ENCODE measurements at regions not wholly inside any gene's neighbourhood (a gene's known extent, or its start where the extent isn't known, plus 50 kb on each side); places are given as distances from the start of the nearest gene placed in this dataset.
A peak's percentile ranks its signal among the peaks of the same experiment; 100 is the strongest.

GRCh38 chr2:16174693-16175045 is 234.3 kb downstream of the MYCN start:
- WGBS (ENCODE audit: insufficient coverage): 100% methylated on average over 1 of the region's 3 CpGs
- no peaks in the 10 kb centered on the region for H3K27me3 ChIP-seq (ENCODE audit: control insufficient read depth, insufficient read depth, low read length)
- no peaks in the 10 kb centered on the region for H3K36me3 ChIP-seq (ENCODE audit: control insufficient read depth, insufficient read depth, low read length)
- DNase-seq (ENCODE audit: low read depth in 4 of 6, low spot score in 6 of 6): no peak
- no peak overlapping the region for H3K27ac ChIP-seq (ENCODE audit: low read depth, low read length)
- peaks cover 2% of the 10 kb centered on the region for H3K4me1 ChIP-seq (ENCODE audit: control insufficient read depth, insufficient read depth, low read length)
- no peaks in the 10 kb centered on the region for H3K9me3 ChIP-seq (ENCODE audit: control insufficient read depth, insufficient read depth, low read length)
- H3K4me3 ChIP-seq (ENCODE audit: low read depth, low read length): no peak overlapping the region

DNA sequence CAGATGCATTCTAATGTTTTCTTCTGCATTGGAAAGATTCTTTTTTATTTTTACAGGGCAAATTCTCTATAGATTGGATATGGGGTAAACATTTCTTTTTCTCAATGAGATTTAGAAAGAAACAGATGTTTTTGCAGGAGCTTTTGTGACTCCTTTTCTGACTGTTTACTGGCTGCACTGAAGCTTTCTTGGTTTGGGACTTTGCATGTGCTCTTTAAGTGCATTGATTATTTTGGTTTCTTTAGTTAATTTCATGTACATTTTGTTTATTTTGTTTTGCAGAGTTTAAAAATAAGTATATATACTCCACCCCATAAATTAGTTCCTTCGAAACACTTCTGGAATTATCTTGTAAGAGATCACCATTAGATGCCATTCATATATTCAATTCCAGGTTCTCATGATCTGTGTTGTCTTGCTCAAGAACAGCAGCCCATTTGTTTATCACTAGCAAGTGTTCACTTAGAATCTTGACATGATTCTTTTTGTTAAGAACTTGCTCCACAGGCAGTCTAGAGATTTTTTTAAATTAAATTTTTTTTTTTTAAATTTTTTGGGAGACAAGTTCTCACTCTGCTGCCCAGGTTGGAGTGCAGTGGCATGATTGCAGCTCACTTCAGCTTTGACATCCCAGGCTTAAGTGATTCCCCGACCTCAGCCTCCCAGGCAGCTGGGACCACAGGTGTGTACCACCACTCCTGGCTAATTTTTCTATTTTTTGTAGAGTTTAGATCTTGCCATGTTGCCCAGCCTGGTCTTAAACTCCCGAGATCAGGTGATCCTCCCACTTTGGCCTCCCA is 233.7 kb downstream of the MYCN start:
- Histone ChIP-seq H3K36me3 (ENCODE audit: control insufficient read depth, insufficient read depth, low read length) (no peaks in the 10 kb centered on the region), H3K4me3 (ENCODE audit: low read depth, low read length) (no peak overlapping the region), H3K27ac (ENCODE audit: low read depth, low read length) (no peak overlapping the region), H3K9me3 (ENCODE audit: control insufficient read depth, insufficient read depth, low read length) (no peaks in the 10 kb centered on the region), H3K4me1 (ENCODE audit: control insufficient read depth, insufficient read depth, low read length) (no peaks in the 10 kb centered on the region), H3K27me3 (ENCODE audit: control insufficient read depth, insufficient read depth, low read length) (no peaks in the 10 kb centered on the region)
- DNase-seq (ENCODE audit: low read depth in 4 of 6, low spot score in 6 of 6): no peak
- 82% methylated on average over 2 of the region's 3 CpGs for WGBS (ENCODE audit: insufficient coverage)

- Histone ChIP-seq H3K9me3 (ENCODE audit: control insufficient read depth, insufficient read depth, low read length) (no peaks in the 10 kb centered on the region), H3K4me3 (ENCODE audit: low read depth, low read length) (no peak overlapping the region), H3K36me3 (ENCODE audit: control insufficient read depth, insufficient read depth, low read length) (no peaks in the 10 kb centered on the region), H3K27ac (ENCODE audit: low read depth, low read length) (no peak overlapping the region), H3K4me1 (ENCODE audit: control insufficient read depth, insufficient read depth, low read length) (peaks cover 3% of the 10 kb centered on the region), H3K27me3 (ENCODE audit: control insufficient read depth, insufficient read depth, low read length) (peaks cover 7% of the 10 kb centered on the region)
- DNase-seq (ENCODE audit: low read depth in 4 of 6, low spot score in 6 of 6): no peak
- 100% methylated on average over 3 of the region's 8 CpGs for WGBS (ENCODE audit: insufficient coverage)
Observed at GRCh38 chr2:16172324-16173175, 232.2 kb downstream of the MYCN start.

DNA sequence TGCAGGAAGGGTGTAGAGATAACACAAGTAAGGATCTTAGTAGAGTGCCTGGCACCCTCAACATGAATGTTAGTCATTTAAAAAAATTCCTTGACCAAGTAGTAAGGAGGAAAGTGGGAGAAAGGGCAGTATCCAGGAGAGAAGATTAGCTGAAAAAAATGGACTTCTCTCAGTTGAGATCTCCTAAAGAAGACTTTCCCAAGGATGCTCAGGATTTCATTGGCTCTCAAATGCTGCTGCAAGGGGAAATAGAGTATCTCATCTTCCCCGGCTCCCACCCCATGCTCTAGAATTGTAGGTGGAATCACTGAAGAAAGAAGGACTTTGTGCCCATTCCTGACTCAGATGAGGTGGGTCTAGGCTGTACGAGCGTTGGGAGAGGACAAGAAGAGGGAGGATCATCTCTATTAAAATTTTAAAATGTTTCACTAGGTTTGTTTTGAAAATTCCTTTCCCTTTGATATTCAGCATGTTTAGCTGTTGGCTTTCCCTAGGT is 231.1 kb downstream of the MYCN start:
- H3K9me3 ChIP-seq (ENCODE audit: control insufficient read depth, insufficient read depth, low read length): no peaks in the 10 kb centered on the region
- DNase-seq (ENCODE audit: low read depth in 4 of 6, low spot score in 6 of 6): no peak
- H3K4me3 ChIP-seq (ENCODE audit: low read depth, low read length): no peak overlapping the region
- 80% methylated on average over 1 of the region's 3 CpGs for WGBS (ENCODE audit: insufficient coverage)
- peaks cover 14% of the 10 kb centered on the region for H3K27me3 ChIP-seq (ENCODE audit: control insufficient read depth, insufficient read depth, low read length)
- H3K4me1 ChIP-seq (ENCODE audit: control insufficient read depth, insufficient read depth, low read length): peaks cover 7% of the 10 kb centered on the region
- no peak overlapping the region for H3K27ac ChIP-seq (ENCODE audit: low read depth, low read length)
- H3K36me3 ChIP-seq (ENCODE audit: control insufficient read depth, insufficient read depth, low read length): no peaks in the 10 kb centered on the region

DNA sequence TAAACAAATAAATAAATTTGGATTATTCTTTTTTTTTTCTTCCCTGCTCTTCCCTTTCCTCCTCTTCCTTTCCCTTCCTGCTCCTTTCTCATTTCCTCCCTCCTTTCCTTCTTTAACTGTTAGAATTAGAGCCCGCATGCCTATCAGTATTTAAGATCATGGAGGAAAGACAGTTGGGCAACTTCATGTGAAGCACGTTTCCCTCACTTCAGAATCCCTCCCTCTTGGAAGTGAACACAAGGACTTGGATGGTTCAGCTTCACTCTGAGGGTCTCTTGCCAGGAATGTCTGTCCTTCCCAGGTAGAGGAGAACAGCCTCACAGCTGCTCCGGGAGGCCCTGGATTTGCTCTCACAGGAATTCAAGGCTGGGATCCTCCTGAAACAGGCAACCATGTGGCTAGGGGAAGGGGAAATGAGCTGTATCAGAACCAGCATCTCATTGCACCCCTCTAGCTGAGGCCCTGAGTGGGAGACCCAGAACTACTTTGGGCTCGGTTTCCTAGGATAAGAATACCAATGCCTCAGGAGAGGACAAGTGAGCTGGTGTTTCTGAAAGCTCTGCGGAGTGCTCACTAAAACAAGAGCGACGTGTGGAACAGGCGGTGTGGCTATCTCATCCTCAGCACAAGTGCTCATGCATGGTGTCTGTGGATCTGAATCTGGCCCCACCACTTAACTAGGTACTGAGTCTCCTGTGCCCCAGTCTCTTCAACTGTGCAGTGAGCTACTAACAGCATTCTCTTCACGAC is 230.5 kb downstream of the MYCN start:
- no peak for DNase-seq (ENCODE audit: low read depth in 4 of 6, low spot score in 6 of 6)
- WGBS (ENCODE audit: insufficient coverage): 96% methylated on average over 5 of the region's 9 CpGs
- Histone ChIP-seq H3K27me3 (ENCODE audit: control insufficient read depth, insufficient read depth, low read length) (peaks cover 18% of the 10 kb centered on the region), H3K9me3 (ENCODE audit: control insufficient read depth, insufficient read depth, low read length) (no peaks in the 10 kb centered on the region), H3K36me3 (ENCODE audit: control insufficient read depth, insufficient read depth, low read length) (no peaks in the 10 kb centered on the region), H3K4me3 (ENCODE audit: low read depth, low read length) (no peak overlapping the region), H3K27ac (ENCODE audit: low read depth, low read length) (no peak overlapping the region), H3K4me1 (ENCODE audit: control insufficient read depth, insufficient read depth, low read length) (peaks cover 12% of the 10 kb centered on the region)

DNA sequence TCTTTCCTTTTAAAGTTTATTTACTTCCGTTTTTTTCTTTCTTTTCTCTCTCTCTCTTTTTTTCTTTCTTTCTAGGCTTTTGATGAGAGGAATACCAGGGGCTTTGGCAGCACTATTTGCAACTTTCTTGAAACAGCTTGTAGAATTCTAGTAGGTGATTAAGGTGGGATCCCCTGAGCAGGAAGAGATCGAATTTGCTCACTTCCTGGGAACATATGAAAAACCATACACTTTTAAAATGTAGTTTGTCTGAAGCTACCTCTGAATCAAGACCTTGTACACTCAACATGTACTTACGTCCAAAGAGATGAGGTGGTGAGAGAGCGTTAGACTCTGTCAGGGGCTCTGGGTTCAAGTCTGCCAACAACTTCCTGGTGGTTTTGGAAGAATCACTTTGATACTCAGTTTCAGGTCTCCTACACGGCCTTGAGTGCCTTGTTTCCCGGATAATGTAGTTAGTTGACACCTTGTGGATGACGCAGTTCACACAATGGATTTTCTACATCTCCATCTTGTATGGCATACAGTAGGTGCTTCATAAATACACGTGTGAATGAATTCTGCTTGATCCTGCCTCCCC is 229.1 kb downstream of the MYCN start:
- H3K4me1 ChIP-seq (ENCODE audit: control insufficient read depth, insufficient read depth, low read length): peaks cover 12% of the 10 kb centered on the region
- H3K27me3 ChIP-seq (ENCODE audit: control insufficient read depth, insufficient read depth, low read length): peaks cover 18% of the 10 kb centered on the region
- WGBS (ENCODE audit: insufficient coverage): 87% methylated on average over 4 of the region's 8 CpGs
- H3K9me3 ChIP-seq (ENCODE audit: control insufficient read depth, insufficient read depth, low read length): no peaks in the 10 kb centered on the region
- no peaks in the 10 kb centered on the region for H3K36me3 ChIP-seq (ENCODE audit: control insufficient read depth, insufficient read depth, low read length)
- no peak for DNase-seq (ENCODE audit: low read depth in 4 of 6, low spot score in 6 of 6)
- H3K4me3 ChIP-seq (ENCODE audit: low read depth, low read length): no peak overlapping the region
- H3K27ac ChIP-seq (ENCODE audit: low read depth, low read length): no peak overlapping the region

- H3K4me3 ChIP-seq (ENCODE audit: low read depth, low read length): no peak overlapping the region
- no peak overlapping the region for H3K27ac ChIP-seq (ENCODE audit: low read depth, low read length)
- no peaks in the 10 kb centered on the region for H3K9me3 ChIP-seq (ENCODE audit: control insufficient read depth, insufficient read depth, low read length)
- DNase-seq (ENCODE audit: low read depth in 4 of 6, low spot score in 6 of 6): peak in 1 of 6 donors; percentile 43
- 39% methylated on average over 12 of the region's 24 CpGs for WGBS (ENCODE audit: insufficient coverage)
- H3K4me1 ChIP-seq (ENCODE audit: control insufficient read depth, insufficient read depth, low read length): peaks cover 12% of the 10 kb centered on the region
- H3K27me3 ChIP-seq (ENCODE audit: control insufficient read depth, insufficient read depth, low read length): peaks cover 18% of the 10 kb centered on the region
- H3K36me3 ChIP-seq (ENCODE audit: control insufficient read depth, insufficient read depth, low read length): no peaks in the 10 kb centered on the region
Observed at GRCh38 chr2:16168506-16169264, 228.3 kb downstream of the MYCN start.

DNA sequence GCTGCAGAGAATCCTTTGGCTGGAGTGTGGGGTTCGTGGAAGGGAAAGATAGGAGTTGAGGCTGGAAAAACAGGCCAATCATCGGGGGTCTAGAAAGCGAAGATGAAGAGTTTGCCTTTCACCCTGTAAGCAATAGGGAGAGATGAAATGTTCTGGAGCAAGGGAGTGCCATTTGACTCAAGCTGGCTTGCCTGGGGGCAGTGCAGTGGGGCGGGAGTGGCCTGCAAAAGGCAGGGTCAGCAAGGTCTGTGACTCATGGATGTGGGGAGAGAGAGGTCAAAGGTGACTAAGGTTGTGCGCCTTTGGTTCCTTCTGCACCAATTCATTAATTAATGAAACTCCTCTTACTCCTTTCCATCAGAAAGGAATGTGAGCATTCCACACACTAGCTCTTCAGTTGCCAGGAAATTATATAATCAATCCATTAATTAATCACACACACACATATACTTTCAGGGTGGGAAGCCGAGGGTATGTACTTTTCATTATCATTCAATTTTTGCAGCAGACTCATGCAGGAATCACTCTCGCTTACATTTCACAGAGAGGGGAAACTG is 227.6 kb downstream of the MYCN start:
- whole genome bisulfite sequencing (ENCODE audit: insufficient coverage): 93% methylated on average over 5 of the region's 7 CpGs
- Histone ChIP-seq H3K27me3 (ENCODE audit: control insufficient read depth, insufficient read depth, low read length) (peaks cover 18% of the 10 kb centered on the region), H3K4me3 (ENCODE audit: low read depth, low read length) (no peak overlapping the region), H3K9me3 (ENCODE audit: control insufficient read depth, insufficient read depth, low read length) (no peaks in the 10 kb centered on the region), H3K36me3 (ENCODE audit: control insufficient read depth, insufficient read depth, low read length) (no peaks in the 10 kb centered on the region), H3K4me1 (ENCODE audit: control insufficient read depth, insufficient read depth, low read length) (peaks cover 12% of the 10 kb centered on the region), H3K27ac (ENCODE audit: low read depth, low read length) (no peak overlapping the region)
- no peak for DNase-seq (ENCODE audit: low read depth in 4 of 6, low spot score in 6 of 6)

Measured in spinal cord (tissue), 9 donors.